ENCODE measurements at regions not wholly inside any gene's neighbourhood (a gene's known extent, or its start where the extent isn't known, plus 50 kb on each side); places are given as distances from the start of the nearest gene placed in this dataset.

DNA sequence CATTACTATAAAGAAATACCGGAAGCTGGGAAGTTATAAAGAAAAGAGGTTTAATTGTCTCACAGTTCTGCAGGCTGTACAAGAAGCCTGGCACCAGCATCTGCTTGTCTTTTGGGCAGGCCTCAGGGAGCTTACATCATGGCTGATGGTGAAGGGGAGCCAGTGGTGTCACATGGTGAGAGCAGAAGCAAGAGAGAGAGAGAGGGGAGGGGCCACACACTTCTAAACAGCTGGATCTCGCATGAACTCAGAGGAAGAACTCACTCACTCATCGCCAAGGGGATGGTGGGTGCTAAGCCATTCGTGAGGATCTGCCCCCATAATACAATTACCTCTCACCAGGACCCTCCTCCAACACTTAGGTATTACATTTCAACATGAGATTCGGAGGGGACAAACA lies 51.8 kb upstream of the ANKRD34C start:
- peaks cover 18% of the 10 kb centered on the region for H3K9me3 Mint-ChIP-seq
- no peak overlapping the region for H3K4me3 Mint-ChIP-seq
- TF ChIP-seq, protein P1, sequence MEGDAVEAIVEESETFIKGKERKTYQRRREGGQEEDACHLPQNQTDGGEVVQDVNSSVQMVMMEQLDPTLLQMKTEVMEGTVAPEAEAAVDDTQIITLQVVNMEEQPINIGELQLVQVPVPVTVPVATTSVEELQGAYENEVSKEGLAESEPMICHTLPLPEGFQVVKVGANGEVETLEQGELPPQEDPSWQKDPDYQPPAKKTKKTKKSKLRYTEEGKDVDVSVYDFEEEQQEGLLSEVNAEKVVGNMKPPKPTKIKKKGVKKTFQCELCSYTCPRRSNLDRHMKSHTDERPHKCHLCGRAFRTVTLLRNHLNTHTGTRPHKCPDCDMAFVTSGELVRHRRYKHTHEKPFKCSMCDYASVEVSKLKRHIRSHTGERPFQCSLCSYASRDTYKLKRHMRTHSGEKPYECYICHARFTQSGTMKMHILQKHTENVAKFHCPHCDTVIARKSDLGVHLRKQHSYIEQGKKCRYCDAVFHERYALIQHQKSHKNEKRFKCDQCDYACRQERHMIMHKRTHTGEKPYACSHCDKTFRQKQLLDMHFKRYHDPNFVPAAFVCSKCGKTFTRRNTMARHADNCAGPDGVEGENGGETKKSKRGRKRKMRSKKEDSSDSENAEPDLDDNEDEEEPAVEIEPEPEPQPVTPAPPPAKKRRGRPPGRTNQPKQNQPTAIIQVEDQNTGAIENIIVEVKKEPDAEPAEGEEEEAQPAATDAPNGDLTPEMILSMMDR (IDR thresholded peaks at IDR 0.05): no peak
- H3K27me3 Mint-ChIP-seq (ENCODE audit: insufficient read depth): no peaks in the 10 kb centered on the region
- H3K4me1 Mint-ChIP-seq (ENCODE audit: low read depth): no peaks in the 10 kb centered on the region
- no peak overlapping the region for H3K27ac Mint-ChIP-seq
- no peak for DNase-seq
- H3K36me3 Mint-ChIP-seq (ENCODE audit: low read depth): no peaks in the 10 kb centered on the region

DNA sequence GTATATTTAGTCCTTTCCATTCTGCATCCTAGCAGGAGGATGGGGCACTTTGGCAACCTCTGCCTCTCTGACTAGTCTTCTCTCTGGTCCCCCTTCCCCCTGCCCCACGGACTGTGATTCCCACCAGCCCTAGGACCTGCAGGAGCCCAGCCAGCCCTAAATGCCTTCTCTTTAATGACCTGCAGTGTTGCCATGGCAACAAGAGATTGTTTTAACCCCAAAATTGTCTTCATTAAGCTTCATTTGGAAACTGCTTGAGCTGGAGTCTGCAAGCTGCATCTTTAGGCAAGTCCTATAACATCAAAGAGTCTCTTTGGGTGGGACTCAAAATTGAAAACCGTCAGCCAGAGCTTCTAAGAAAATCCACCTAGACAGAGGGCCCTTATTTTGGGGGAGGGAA lies 59.7 kb upstream of the ANKRD34C start:
- H3K36me3 Mint-ChIP-seq (ENCODE audit: low read depth): no peaks in the 10 kb centered on the region
- TF ChIP-seq, protein P1 (IDR thresholded peaks at IDR 0.05): no peak
- peaks cover under 1% of the 10 kb centered on the region for H3K9me3 Mint-ChIP-seq
- H3K4me3 Mint-ChIP-seq: no peak overlapping the region
- no peak for DNase-seq
- H3K27me3 Mint-ChIP-seq (ENCODE audit: insufficient read depth): peaks cover 5% of the 10 kb centered on the region
- H3K4me1 Mint-ChIP-seq (ENCODE audit: low read depth): no peaks in the 10 kb centered on the region
- no peak overlapping the region for H3K27ac Mint-ChIP-seq

DNA sequence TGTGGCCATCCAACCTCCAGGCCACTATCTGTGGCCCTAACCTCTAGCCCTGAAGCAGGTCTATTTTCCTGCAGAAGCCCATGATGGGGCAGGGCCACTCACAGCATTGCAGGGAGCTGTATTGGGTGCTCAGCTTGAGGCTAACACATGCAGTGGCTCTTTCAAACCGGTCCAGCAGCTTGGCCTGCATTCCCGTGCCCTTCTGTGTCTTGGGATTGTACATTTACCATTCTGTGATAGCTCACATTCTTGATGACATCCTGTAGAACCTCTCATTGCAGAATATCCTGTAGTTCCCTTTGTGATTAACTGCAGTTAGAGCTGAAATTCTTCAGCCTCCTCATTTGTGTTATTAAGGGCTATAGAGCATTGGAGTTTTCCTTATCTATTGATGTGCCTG lies 60.8 kb upstream of the ANKRD34C start:
- no peak for DNase-seq
- H3K27ac Mint-ChIP-seq: no peak overlapping the region
- H3K27me3 Mint-ChIP-seq (ENCODE audit: insufficient read depth): peaks cover 5% of the 10 kb centered on the region
- no peak overlapping the region for H3K4me3 Mint-ChIP-seq
- no peaks in the 10 kb centered on the region for H3K36me3 Mint-ChIP-seq (ENCODE audit: low read depth)
- TF ChIP-seq, protein P1 (IDR thresholded peaks at IDR 0.05): no peak
- H3K4me1 Mint-ChIP-seq (ENCODE audit: low read depth): no peaks in the 10 kb centered on the region
- H3K9me3 Mint-ChIP-seq: peaks cover 5% of the 10 kb centered on the region; the same call in 1 of the 2 replicates

DNA sequence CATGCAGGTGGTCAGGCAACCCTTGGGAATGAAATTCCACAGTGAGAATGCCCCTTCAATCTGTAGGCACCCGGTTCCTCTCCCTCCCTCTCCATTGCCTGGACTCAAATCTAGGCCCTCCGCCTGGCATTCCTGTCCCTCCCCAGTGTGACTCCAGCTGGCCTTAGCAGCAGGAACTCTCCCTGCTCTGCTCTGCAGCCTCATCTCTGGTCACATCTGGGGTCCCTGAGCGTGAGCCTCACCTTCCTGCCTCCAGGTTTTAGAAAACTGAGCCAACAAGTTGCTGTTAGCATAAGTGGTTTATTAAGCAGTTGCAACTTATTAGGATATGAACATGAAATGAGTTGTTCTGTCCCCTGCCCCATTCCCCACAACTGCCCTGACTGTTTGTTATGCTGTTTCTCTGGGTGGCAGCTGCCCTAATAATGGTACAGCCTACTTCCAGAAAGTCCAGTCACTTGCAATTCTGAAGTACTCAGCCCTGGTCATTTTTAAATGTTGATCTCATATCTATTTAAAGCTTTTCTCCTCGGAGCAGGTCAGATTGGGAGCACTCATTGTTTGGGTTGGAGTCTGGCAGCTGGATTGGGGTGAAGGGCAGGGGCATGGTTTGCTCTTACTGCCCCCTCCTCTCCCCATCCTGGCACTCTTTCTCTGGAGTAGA lies 63.0 kb upstream of the ANKRD34C start:
- no peaks in the 10 kb centered on the region for H3K36me3 Mint-ChIP-seq (ENCODE audit: low read depth)
- peaks cover 5% of the 10 kb centered on the region for H3K27me3 Mint-ChIP-seq (ENCODE audit: insufficient read depth)
- H3K27ac Mint-ChIP-seq: no peak overlapping the region
- no peak for DNase-seq
- peaks cover 5% of the 10 kb centered on the region; the same call in 1 of the 2 replicates for H3K9me3 Mint-ChIP-seq
- H3K4me3 Mint-ChIP-seq: no peak overlapping the region
- no peaks in the 10 kb centered on the region for H3K4me1 Mint-ChIP-seq (ENCODE audit: low read depth)
- TF ChIP-seq, protein P1 (IDR thresholded peaks at IDR 0.05): no peak

DNA sequence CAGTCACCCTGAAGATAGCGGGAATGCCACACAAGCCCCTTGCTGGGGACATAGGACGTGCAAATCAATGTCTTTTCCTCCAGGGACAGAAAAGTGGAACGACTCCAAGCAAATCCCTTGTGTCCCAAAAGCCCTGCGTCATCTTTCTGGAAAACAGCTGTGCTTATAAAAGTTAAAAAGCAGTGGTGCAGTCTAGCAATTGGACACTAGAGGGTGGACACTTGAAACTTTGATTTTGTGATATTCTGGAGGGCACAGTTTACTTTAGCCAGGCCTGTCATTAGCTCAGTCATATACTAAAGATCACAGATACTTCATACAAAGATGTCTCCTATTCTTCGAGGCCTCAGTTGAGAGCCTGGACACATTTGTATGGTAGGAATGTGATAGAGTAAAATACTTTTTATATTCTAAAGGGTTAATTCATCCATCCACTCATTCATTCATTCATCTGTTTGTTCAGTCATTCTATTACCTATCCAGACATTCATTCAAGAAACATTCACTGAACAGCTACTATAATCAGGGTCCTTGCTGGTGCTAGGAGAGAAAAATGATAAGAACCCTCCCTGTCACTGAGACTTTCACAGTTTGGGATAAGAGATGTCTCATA lies 63.8 kb upstream of the ANKRD34C start:
- DNase-seq: peak; percentile 8
- no peak overlapping the region for H3K4me3 Mint-ChIP-seq
- peaks cover 5% of the 10 kb centered on the region for H3K27me3 Mint-ChIP-seq (ENCODE audit: insufficient read depth)
- H3K36me3 Mint-ChIP-seq (ENCODE audit: low read depth): no peaks in the 10 kb centered on the region
- H3K27ac Mint-ChIP-seq: no peak overlapping the region
- no peaks in the 10 kb centered on the region for H3K4me1 Mint-ChIP-seq (ENCODE audit: low read depth)
- TF ChIP-seq, protein P1 (IDR thresholded peaks at IDR 0.05): peak; percentile 71
- peaks cover 5% of the 10 kb centered on the region; the same call in 1 of the 2 replicates for H3K9me3 Mint-ChIP-seq
